ENCODE measurements at regions not wholly inside any gene's neighbourhood (a gene's known extent, or its start where the extent isn't known, plus 50 kb on each side); places are given as distances from the start of the nearest gene placed in this dataset.

- TF ChIP-seq, protein P1, sequence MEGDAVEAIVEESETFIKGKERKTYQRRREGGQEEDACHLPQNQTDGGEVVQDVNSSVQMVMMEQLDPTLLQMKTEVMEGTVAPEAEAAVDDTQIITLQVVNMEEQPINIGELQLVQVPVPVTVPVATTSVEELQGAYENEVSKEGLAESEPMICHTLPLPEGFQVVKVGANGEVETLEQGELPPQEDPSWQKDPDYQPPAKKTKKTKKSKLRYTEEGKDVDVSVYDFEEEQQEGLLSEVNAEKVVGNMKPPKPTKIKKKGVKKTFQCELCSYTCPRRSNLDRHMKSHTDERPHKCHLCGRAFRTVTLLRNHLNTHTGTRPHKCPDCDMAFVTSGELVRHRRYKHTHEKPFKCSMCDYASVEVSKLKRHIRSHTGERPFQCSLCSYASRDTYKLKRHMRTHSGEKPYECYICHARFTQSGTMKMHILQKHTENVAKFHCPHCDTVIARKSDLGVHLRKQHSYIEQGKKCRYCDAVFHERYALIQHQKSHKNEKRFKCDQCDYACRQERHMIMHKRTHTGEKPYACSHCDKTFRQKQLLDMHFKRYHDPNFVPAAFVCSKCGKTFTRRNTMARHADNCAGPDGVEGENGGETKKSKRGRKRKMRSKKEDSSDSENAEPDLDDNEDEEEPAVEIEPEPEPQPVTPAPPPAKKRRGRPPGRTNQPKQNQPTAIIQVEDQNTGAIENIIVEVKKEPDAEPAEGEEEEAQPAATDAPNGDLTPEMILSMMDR (conservative IDR thresholded peaks at IDR 0.05 in 1 of 2, IDR thresholded peaks at IDR 0.05 in 1 of 2; ENCODE audit: low read depth in 1 of 2, low read length in 2 of 2): no peak
- TF ChIP-seq EZH2 (IDR thresholded peaks at IDR 0.05; ENCODE audit: low read length, missing control alignments): no peak
Measured at GRCh38 chr6:25056130-25056529, 120.4 kb upstream of the RIPOR2 start.

Measured in fibroblast of lung (primary cell).